NT2/D1 (cell line): ENCODE measurements at regions not wholly inside any gene's neighbourhood (a gene's known extent, or its start where the extent isn't known, plus 50 kb on each side); places are given as distances from the start of the nearest gene placed in this dataset.

Source experiments
- SUZ12 ChIP-seq: IDR thresholded peaks from 2 replicates; pipeline ENCODE4 v1.6.1; 2011; ENCODE audit not compliant: insufficient read length, insufficient read depth; ENCODE audit errors: extremely low read depth
- YY1 ChIP-seq: IDR thresholded peaks from 2 replicates; pipeline ENCODE4 v1.6.1; 2011; ENCODE audit not compliant: insufficient read length, insufficient read depth

GRCh38 chr9:71441266-71441665, 319.8 kb upstream of the TRPM3 start:
- TF ChIP-seq SUZ12 (no peak), YY1 (no peak)
